ENCODE measurements at regions not wholly inside any gene's neighbourhood (a gene's known extent, or its start where the extent isn't known, plus 50 kb on each side); places are given as distances from the start of the nearest gene placed in this dataset.

GRCh38 chr13:39244561-39245230, 206.4 kb downstream of the NHLRC3 start:
- DNase-seq (ENCODE audit: low read depth), result no peak

GRCh38 chr13:39245688-39246087, 207.4 kb downstream of the NHLRC3 start:
- DNase-seq (ENCODE audit: low read depth), result no peak

- no peak for DNase-seq (ENCODE audit: low read depth)
These were observed 211.7 kb downstream of the NHLRC3 start for GRCh38 chr13:39249982-39250381.

GRCh38 chr13:39250440-39250839, 212.2 kb downstream of the NHLRC3 start:
- DNase-seq (ENCODE audit: low read depth), result no peak

GRCh38 chr13:39251340-39251739, 213.1 kb downstream of the NHLRC3 start:
- no peak for DNase-seq (ENCODE audit: low read depth)

GRCh38 chr13:39253774-39254173, 215.5 kb downstream of the NHLRC3 start:
- DNase-seq (ENCODE audit: low read depth), result no peak

DNA sequence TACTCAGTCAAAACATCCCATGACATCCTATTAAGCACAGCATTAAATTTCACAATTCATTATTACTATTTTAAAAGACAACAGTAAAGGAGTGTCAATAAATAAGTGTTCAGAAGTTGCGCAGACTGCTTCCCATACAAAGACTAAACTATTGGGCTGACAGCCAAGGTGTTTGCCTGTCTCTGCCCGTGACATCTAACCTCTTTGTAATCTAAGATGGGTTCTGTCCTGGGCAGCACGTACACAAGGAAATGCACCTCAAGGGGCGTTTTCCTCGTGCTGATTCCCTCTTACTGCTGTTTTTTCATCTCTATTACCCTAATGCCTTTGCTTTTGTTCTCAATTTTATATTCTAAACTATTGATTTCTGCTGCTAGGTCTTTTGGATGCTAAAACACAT, 216.3 kb downstream of the NHLRC3 start:
- no peak for DNase-seq (ENCODE audit: low read depth)

GRCh38 chr13:39257642-39258041, 219.4 kb downstream of the NHLRC3 start:
- no peak for DNase-seq (ENCODE audit: low read depth)

- DNase-seq (ENCODE audit: low read depth), result no peak
These were observed 221.3 kb downstream of the NHLRC3 start for GRCh38 chr13:39259371-39260140.

GRCh38 chr13:39263033-39263432, 224.8 kb downstream of the NHLRC3 start:
- peak; percentile 5 for DNase-seq (ENCODE audit: low read depth)

DNA sequence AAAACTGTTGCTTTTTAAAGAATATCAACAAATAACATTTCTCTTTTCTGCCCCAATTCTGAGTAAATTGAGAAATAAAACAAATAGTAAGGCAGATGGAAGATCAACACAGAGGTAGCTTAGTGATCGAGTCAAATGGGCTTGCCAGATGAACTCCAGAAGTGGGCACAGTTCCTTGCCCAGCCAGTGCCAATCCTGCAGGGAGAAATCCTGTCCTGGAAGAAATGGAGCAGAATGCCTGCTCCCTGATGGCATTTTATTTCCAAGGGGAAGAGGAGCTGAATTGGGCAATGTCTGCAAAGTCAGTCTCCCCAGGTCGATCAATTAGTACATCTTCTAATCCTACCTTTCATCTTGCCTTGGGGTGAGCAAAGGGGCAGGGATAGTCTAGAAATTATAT, 225.3 kb downstream of the NHLRC3 start:
- no peak for DNase-seq (ENCODE audit: low read depth)

DNA sequence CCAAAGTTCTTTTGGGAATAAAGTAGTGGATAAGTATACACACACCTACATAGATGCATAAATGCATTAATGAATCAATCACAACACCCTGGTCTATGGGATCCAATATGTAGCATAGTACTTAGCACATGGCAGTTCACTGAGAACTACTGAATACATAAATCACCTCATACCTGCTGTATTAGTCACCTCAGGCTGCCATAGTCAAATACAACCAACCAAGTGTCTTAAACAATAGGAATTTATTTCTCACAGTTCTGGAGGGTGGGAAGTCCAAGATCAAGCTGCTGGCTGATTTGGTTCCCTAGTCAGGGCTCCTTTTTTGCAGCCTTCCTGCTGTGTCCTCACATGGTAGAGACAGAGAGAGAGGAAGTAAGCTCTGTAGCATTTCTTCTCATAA, 228.2 kb downstream of the NHLRC3 start:
- DNase-seq (ENCODE audit: low read depth), result no peak

DNA sequence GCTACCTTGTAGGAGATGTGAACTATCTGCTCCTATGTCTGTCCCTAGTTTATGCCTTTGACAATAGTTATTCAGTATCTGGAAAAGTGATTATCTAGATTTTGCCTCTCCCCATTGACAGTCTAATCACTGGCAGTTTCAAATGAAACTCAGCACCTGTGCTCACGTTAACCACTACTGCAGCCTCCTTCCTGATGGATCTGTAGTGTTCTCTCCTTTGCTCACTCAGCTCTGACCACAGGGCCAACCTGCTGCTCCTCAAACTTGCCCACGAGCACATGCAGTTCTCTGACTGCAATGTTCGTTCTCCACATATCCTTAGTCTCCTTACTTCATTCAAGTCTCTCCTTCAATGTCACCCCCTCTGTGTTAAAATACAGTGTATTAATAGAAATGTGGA, 230.1 kb downstream of the NHLRC3 start:
- DNase-seq (ENCODE audit: low read depth), result no peak

GRCh38 chr13:39269004-39269403, 230.7 kb downstream of the NHLRC3 start:
- no peak for DNase-seq (ENCODE audit: low read depth)

DNA sequence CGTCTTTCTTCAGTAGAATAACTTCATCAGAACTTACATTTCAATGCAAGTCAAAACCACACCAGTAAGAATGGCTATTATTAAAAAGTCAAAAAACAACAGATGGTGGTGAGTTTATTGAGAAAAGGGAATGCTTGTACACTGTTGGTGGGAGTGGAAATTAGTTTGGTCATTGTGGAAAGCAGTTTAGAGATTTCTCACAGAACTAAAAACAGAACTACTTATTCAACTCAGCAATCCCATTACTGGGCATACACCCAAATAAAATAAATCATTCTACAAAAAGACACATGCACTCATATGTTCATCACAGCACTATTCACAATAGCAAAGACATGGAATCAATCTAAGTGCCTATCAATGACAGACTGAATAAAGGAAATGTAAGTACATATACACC, 231.2 kb downstream of the NHLRC3 start:
- no peak for DNase-seq (ENCODE audit: low read depth)

- no peak for DNase-seq (ENCODE audit: low read depth)
These were observed 234.7 kb downstream of the NHLRC3 start for GRCh38 chr13:39272994-39273393.

DNA sequence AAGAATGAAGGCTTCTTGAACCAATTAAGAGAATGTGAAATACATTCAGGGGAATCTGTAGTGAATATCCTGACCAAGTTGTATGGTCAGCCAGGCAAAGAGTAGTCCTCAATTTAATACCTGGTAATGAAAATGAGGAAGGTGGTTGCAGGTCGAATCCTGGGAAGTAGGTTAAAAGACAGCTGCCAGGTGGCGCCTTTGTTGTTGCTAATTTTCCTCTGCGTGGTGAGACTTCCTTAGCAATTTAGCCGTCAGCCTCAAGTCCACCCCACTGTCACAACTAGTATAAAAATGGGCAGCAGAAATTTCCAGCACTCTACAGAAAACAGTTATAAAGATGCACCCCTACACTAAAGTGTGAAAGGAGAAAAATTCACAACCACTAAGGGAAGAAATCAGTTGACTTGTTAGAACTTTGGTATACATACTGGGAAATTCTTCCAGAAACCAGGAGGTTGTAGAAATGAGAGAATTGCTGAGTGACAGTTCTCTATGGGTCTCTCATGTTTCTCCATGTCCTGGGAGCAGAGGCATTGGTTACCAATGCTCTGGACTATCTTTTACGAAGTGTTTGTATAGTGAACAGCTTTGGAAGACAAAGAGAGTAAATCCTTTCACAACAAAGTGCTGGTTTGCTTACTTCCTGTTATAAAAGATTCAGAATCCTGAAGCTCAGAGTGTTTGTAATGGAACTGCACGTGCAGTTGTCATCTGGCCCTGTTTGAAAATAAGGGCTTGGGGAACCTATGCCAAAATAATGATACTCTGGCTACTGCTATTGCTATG, 235.9 kb downstream of the NHLRC3 start:
- DNase-seq (ENCODE audit: low read depth), result no peak

DNA sequence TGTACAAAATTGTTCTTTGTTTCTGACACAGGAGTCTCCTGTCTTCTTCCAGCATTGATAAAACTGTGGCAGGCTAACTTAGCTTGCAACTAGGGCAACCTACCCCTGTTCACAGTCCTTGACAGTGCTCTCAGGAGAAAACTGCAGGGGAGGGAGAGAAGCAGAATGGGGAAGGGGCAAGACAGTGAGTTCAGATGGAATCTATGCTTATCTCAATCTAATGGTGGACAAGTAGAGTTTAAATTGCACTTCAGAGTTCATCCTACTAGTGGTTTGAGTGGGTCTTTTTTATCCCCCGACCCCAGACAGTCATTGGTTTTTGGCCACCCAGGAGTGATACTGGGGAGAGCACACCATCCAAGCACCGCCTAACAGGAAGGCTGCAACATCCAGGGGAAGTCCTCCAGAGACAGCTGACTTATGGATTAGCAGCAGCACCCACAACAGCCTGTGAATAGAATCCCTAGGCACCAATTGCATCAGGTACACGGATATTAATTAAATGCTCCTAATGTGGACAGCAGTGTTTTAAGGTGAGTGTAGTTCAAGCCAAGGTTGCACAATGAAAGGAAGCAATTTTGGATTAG, 236.6 kb downstream of the NHLRC3 start:
- no peak for DNase-seq (ENCODE audit: low read depth)

DNA sequence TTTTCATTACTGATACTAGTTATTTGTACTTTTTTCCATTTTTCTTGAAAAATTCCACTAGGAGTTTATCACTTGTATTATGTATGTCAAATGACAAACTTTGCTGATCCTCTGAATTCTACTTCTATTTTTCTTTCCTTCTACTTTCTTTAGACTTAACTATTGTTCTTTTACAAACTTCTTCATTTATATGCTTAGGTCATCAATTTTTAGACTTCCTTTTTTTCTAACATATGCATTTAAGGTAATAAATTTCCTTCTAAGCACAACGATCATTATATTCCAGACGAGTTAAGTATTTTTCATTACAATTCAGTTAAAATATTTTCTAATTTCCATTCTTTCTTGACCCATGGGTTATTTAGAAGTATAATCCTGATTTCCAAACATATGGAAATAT, 240.8 kb downstream of the NHLRC3 start:
- no peak for DNase-seq (ENCODE audit: low read depth)

DNA sequence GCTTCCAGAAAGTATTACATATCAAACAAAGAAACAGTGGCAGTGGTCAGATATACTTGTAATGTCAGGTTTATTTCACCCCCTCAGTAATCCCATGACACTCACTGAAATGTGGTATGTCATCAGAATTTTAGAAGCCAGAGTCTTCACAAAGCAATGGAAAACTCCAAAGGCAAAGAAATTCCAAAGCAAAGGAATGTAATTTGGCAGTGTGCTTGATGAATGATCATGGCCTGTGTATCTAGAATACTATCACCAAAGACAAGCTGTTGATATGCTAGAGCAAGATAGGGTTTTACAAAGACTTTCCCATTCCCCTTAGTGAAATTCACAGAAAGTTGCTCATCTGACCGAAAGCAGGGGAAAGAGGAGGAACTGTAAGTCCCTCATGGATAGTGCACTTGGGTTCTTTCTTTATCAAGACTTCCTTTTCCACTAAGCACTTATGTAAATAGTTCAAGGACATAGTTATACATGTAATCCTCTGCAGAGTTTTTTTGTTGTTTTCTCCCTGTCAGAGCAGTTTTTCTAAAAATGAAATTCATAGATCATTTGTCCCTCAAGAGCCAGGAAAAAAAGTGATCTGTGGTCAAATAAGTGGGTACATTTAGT, 243.4 kb downstream of the NHLRC3 start:
- no peak for DNase-seq (ENCODE audit: low read depth)

GRCh38 chr13:39282400-39282972, 244.2 kb downstream of the NHLRC3 start:
- DNase-seq (ENCODE audit: low read depth), result no peak

DNA sequence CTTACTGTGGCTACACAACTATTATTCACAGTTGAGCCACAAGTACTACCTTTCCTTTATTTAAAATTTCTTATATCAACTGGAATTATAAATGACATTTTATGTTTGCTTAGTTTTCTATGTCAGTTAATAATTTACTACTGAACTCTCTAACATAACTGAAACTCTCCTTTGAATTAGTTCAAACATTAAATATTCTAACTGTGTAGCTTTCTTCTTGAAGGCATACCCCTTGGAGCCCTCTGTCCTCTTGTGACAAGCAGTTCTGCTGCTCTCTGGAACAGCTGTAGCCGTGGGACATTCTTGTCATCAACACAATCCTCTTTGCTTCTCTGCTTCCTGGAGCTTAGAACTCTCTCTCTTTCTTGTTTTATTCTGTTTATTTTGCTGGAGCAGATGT, 244.8 kb downstream of the NHLRC3 start:
- no peak for DNase-seq (ENCODE audit: low read depth)

All from stimulated activated CD8-positive, alpha-beta memory T cell treated with anti-CD3 and anti-CD28 coated beads, Interleukin-4, amount 100 ng/mL, for 24 hours (primary cell).